ENCODE measurements at regions not wholly inside any gene's neighbourhood (a gene's known extent, or its start where the extent isn't known, plus 50 kb on each side); places are given as distances from the start of the nearest gene placed in this dataset.

GRCh38 chr5:101338226-101338625 lies 435.1 kb upstream of the ST8SIA4 start:
- no peak for DNase-seq (ENCODE audit: low spot score)
- Histone ChIP-seq H3K4me3 (ENCODE audit: low read depth in 1 of 3, low read length in 3 of 3) (no peak overlapping the region), H3K9me3 (ENCODE audit: control insufficient read depth in 4 of 4, low read length in 3 of 4) (no peaks in the 10 kb centered on the region), H3K36me3 (ENCODE audit: control insufficient read depth in 4 of 4, insufficient read depth in 3 of 4, low read depth in 1 of 4, low read length in 3 of 4) (no peaks in the 10 kb centered on the region), H3K27ac (ENCODE audit: low read depth in 1 of 2, low read length in 2 of 2) (no peak overlapping the region), H3K27me3 (ENCODE audit: control insufficient read depth in 4 of 4, insufficient read depth in 4 of 4, low read length in 3 of 4) (peaks cover 0 to 2% (median 0%) of the 10 kb centered on the region in 4 donors), H3K9ac (ENCODE audit: low read depth in 1 of 2, low read length in 2 of 2) (no peak overlapping the region), H3K4me1 (ENCODE audit: control insufficient read depth in 4 of 4, insufficient read depth in 4 of 4, low read length in 3 of 4) (no peaks in the 10 kb centered on the region)
- TF ChIP-seq YY1 (IDR thresholded peaks at IDR 0.05) (no peak), REST (IDR thresholded peaks at IDR 0.05) (no peak), EGR1 (IDR thresholded peaks at IDR 0.05; ENCODE audit: low read depth in 2 of 2) (no peak), HNF4G (IDR thresholded peaks at IDR 0.05) (no peak), CTCF (IDR thresholded peaks at IDR 0.05; ENCODE audit: low read depth, low read length, missing input control) (no peak), FOXA1 (IDR thresholded peaks at IDR 0.05) (no peak), RXRA (IDR thresholded peaks at IDR 0.05) (no peak), NR2F2 (IDR thresholded peaks at IDR 0.05) (no peak), ATF3 (IDR thresholded peaks at IDR 0.05) (no peak), RAD21 (IDR thresholded peaks at IDR 0.05) (no peak), JUND (IDR thresholded peaks at IDR 0.05) (no peak), HNF4A (conservative IDR thresholded peaks at IDR 0.05) (no peak), ZBTB33 (IDR thresholded peaks at IDR 0.05) (no peak)
- WGBS, result 68% methylated on average over 2 of the region's 2 CpGs

- Histone ChIP-seq H3K27me3 (ENCODE audit: control insufficient read depth in 4 of 4, insufficient read depth in 4 of 4, low read length in 3 of 4) (no peaks in the 10 kb centered on the region), H3K4me1 (ENCODE audit: control insufficient read depth in 4 of 4, insufficient read depth in 4 of 4, low read length in 3 of 4) (no peaks in the 10 kb centered on the region), H3K9ac (ENCODE audit: low read depth in 1 of 2, low read length in 2 of 2) (no peak overlapping the region), H3K9me3 (ENCODE audit: control insufficient read depth in 4 of 4, low read length in 3 of 4) (peaks cover 0 to 3% (median 0%) of the 10 kb centered on the region in 4 donors), H3K27ac (ENCODE audit: low read depth in 1 of 2, low read length in 2 of 2) (no peak overlapping the region), H3K36me3 (ENCODE audit: control insufficient read depth in 4 of 4, insufficient read depth in 3 of 4, low read depth in 1 of 4, low read length in 3 of 4) (no peaks in the 10 kb centered on the region), H3K4me3 (ENCODE audit: low read depth in 1 of 3, low read length in 3 of 3) (no peak overlapping the region)
- TF ChIP-seq REST (IDR thresholded peaks at IDR 0.05) (no peak), FOXA2 (IDR thresholded peaks at IDR 0.05) (no peak), ZBTB33 (IDR thresholded peaks at IDR 0.05) (no peak), FOXA1 (IDR thresholded peaks at IDR 0.05) (no peak), MAX (IDR thresholded peaks at IDR 0.05) (no peak), EGR1 (IDR thresholded peaks at IDR 0.05; ENCODE audit: low read depth in 2 of 2) (no peak)
- no peak for DNase-seq (ENCODE audit: low spot score)
- 36% methylated on average over 1 of the region's 1 CpG for WGBS
Observed at GRCh38 chr5:101327816-101328215, 424.7 kb upstream of the ST8SIA4 start.

Data from liver (tissue), 8 donors.